Astrocyte (in vitro differentiated cells and primary cell): ENCODE measurements at regions not wholly inside any gene's neighbourhood (a gene's known extent, or its start where the extent isn't known, plus 50 kb on each side); places are given as distances from the start of the nearest gene placed in this dataset.
"Not testable (repeated sequence)": the region's sequence is repeated elsewhere in the genome, so short reads cannot be mapped to it uniquely, and the experiment has no call there.

ENCODE experiments used
- DNase-seq: peaks from one replicate; pipeline ENCODE4 v3.0.0-alpha.2; 2010; ENCODE audit warnings: low read depth
- FAIRE-seq: peaks from 2 replicates; lab custom pipeline; 2011; peaks lifted over from hg19 to GRCh38; lab: Jason Lieb, UNC
- H2AFZ ChIP-seq: 2 replicates; pipeline ENCODE4 v1.6.0; 2012; ENCODE audit warnings: low read depth, low read length, inconsistent platforms
- H3K27ac ChIP-seq: 2 replicates; pipeline ENCODE4 v1.5.1; 2011; ENCODE audit warnings: low read depth, low read length, inconsistent platforms
- H3K27me3 ChIP-seq: 2 replicates; pipeline ENCODE4 v1.6.0; 2011; ENCODE audit warnings: low read length, inconsistent platforms; ENCODE audit not compliant: insufficient read depth
- H3K36me3 ChIP-seq: 2 replicates; pipeline ENCODE4 v1.5.1; 2011; ENCODE audit warnings: low read length, inconsistent platforms; ENCODE audit not compliant: insufficient read depth
- H3K4me1 ChIP-seq: 2 replicates; pipeline ENCODE4 v1.5.1; 2011; ENCODE audit warnings: low read length, inconsistent platforms; ENCODE audit not compliant: insufficient read depth
- H3K4me2 ChIP-seq: 2 replicates; pipeline ENCODE4 v1.6.0; 2012; ENCODE audit warnings: low read length, inconsistent platforms
- H3K4me3 ChIP-seq: 2 replicates; pipeline ENCODE4 v1.5.1; 2011; ENCODE audit warnings: low read depth, mild to moderate bottlenecking, low read length, inconsistent platforms; ENCODE audit not compliant: insufficient read depth
- H3K79me2 ChIP-seq: 2 replicates; pipeline ENCODE4 v1.6.0; 2012; ENCODE audit warnings: mild to moderate bottlenecking, low read length, inconsistent platforms; ENCODE audit not compliant: insufficient read depth
- H3K9ac ChIP-seq: 2 replicates; pipeline ENCODE4 v1.6.0; 2012; ENCODE audit warnings: mild to moderate bottlenecking, low read length, inconsistent platforms
- H3K9me3 ChIP-seq: 2 replicates; pipeline ENCODE4 v1.5.1; 2012; ENCODE audit warnings: low read depth, mild to moderate bottlenecking, low read length, inconsistent platforms; ENCODE audit not compliant: insufficient read depth
- H4K20me1 ChIP-seq: 2 replicates; pipeline ENCODE4 v1.6.0; 2012; ENCODE audit warnings: low read length, inconsistent platforms; ENCODE audit not compliant: insufficient read depth
- H3K27ac Mint-ChIP-seq: one replicate; pipeline ENCODE4 v1.8.0; 2021; ENCODE audit warnings: mild to moderate bottlenecking, mixed read lengths; ENCODE audit not compliant: unreplicated experiment
- H3K27me3 Mint-ChIP-seq: one replicate; pipeline ENCODE4 v1.8.0; 2021; ENCODE audit warnings: low read depth, mixed read lengths; ENCODE audit not compliant: unreplicated experiment
- H3K36me3 Mint-ChIP-seq: one replicate; pipeline ENCODE4 v1.8.0; 2021; ENCODE audit warnings: low read depth, mixed read lengths; ENCODE audit not compliant: unreplicated experiment
- H3K4me1 Mint-ChIP-seq: one replicate; pipeline ENCODE4 v1.8.0; 2021; ENCODE audit warnings: low read depth, mixed read lengths; ENCODE audit not compliant: unreplicated experiment
- H3K4me3 Mint-ChIP-seq: one replicate; pipeline ENCODE4 v1.8.0; 2021; ENCODE audit warnings: mild to moderate bottlenecking, moderate library complexity, mixed read lengths; ENCODE audit not compliant: unreplicated experiment
- H3K9me3 Mint-ChIP-seq: one replicate; pipeline ENCODE4 v1.8.0; 2021; ENCODE audit warnings: mild to moderate bottlenecking, mixed read lengths; ENCODE audit not compliant: unreplicated experiment
- CTCF ChIP-seq: IDR thresholded peaks from 2 replicates; pipeline ENCODE4 v1.5.1; 2011; ENCODE audit warnings: low read depth, mild to moderate bottlenecking, inconsistent platforms, low read length, moderate library complexity; ENCODE audit not compliant: insufficient read depth
- EZH2 ChIP-seq: IDR thresholded peaks from 2 replicates; pipeline ENCODE4 v1.6.1; 2012; ENCODE audit warnings: mild to moderate bottlenecking, low read length, inconsistent platforms; ENCODE audit not compliant: insufficient read depth

GRCh38 chr7:114148779-114149178, 230.0 kb upstream of the PPP1R3A start:
- H3K4me1 ChIP-seq, result no peaks in the 10 kb centered on the region
- Mint-ChIP-seq H3K9me3 (no peaks in the 10 kb centered on the region), H3K27ac (no peak overlapping the region), H3K4me1 (no peaks in the 10 kb centered on the region), H3K36me3 (no peaks in the 10 kb centered on the region), H3K27me3 (no peaks in the 10 kb centered on the region), H3K4me3 (no peak overlapping the region)
- H3K4me3 ChIP-seq, result no peak overlapping the region
- no peaks in the 10 kb centered on the region for H4K20me1 ChIP-seq
- no peak overlapping the region for H2AFZ ChIP-seq
- FAIRE-seq (no peak), DNase-seq (no peak)
- no peaks in the 10 kb centered on the region for H3K79me2 ChIP-seq
- no peak overlapping the region for H3K4me2 ChIP-seq
- no peak overlapping the region for H3K27ac ChIP-seq
- no peak overlapping the region for H3K9ac ChIP-seq
- H3K9me3 ChIP-seq, result no peaks in the 10 kb centered on the region
- H3K36me3 ChIP-seq, result no peaks in the 10 kb centered on the region
- H3K27me3 ChIP-seq, result no peaks in the 10 kb centered on the region
- TF ChIP-seq EZH2 (no peak), CTCF (no peak)

GRCh38 chr7:114141415-114141814, 222.6 kb upstream of the PPP1R3A start:
- H3K4me3 Mint-ChIP-seq, result no peak overlapping the region
- no peak overlapping the region for H3K27ac Mint-ChIP-seq
- H3K9me3 Mint-ChIP-seq, result no peaks in the 10 kb centered on the region
- no peak overlapping the region for H3K4me3 ChIP-seq
- H3K27ac ChIP-seq, result no peak overlapping the region
- H4K20me1 ChIP-seq, result no peaks in the 10 kb centered on the region
- H3K9me3 ChIP-seq, result no peaks in the 10 kb centered on the region
- no peak overlapping the region for H3K4me2 ChIP-seq
- H3K27me3 ChIP-seq, result no peaks in the 10 kb centered on the region
- H3K27me3 Mint-ChIP-seq, result no peaks in the 10 kb centered on the region
- DNase-seq, result no peak
- no peak for FAIRE-seq
- no peaks in the 10 kb centered on the region for H3K4me1 ChIP-seq
- no peaks in the 10 kb centered on the region for H3K36me3 ChIP-seq
- no peak overlapping the region for H3K9ac ChIP-seq
- H3K36me3 Mint-ChIP-seq, result no peaks in the 10 kb centered on the region
- no peak for TF ChIP-seq CTCF
- TF ChIP-seq EZH2, result no peak
- no peaks in the 10 kb centered on the region for H3K79me2 ChIP-seq
- H2AFZ ChIP-seq, result no peak overlapping the region
- H3K4me1 Mint-ChIP-seq, result peaks cover 1% of the 10 kb centered on the region

GRCh38 chr7:114140561-114140960, 221.8 kb upstream of the PPP1R3A start:
- Mint-ChIP-seq H3K27ac (no peak overlapping the region), H3K4me3 (no peak overlapping the region), H3K9me3 (no peaks in the 10 kb centered on the region), H3K4me1 (peaks cover 1% of the 10 kb centered on the region), H3K36me3 (no peaks in the 10 kb centered on the region), H3K27me3 (no peaks in the 10 kb centered on the region)
- no peak overlapping the region for H3K4me2 ChIP-seq
- FAIRE-seq, result no peak
- no peak for TF ChIP-seq EZH2
- no peak for TF ChIP-seq CTCF
- no peak overlapping the region for H3K9ac ChIP-seq
- no peak for DNase-seq
- H3K36me3 ChIP-seq, result no peaks in the 10 kb centered on the region
- no peaks in the 10 kb centered on the region for H3K4me1 ChIP-seq
- H3K27me3 ChIP-seq, result no peaks in the 10 kb centered on the region
- H2AFZ ChIP-seq, result no peak overlapping the region
- no peaks in the 10 kb centered on the region for H3K9me3 ChIP-seq
- H3K4me3 ChIP-seq, result no peak overlapping the region
- no peaks in the 10 kb centered on the region for H4K20me1 ChIP-seq
- H3K79me2 ChIP-seq, result no peaks in the 10 kb centered on the region
- H3K27ac ChIP-seq, result no peak overlapping the region

GRCh38 chr7:114139690-114140089, 220.9 kb upstream of the PPP1R3A start:
- not testable (repeated sequence) for H3K4me1 Mint-ChIP-seq, H3K9ac ChIP-seq, H3K79me2 ChIP-seq, H3K27ac ChIP-seq, DNase-seq, H3K4me3 Mint-ChIP-seq, H3K27me3 ChIP-seq, H4K20me1 ChIP-seq, H3K27ac Mint-ChIP-seq, H3K4me2 ChIP-seq, H2AFZ ChIP-seq, FAIRE-seq, H3K9me3 ChIP-seq, H3K27me3 Mint-ChIP-seq, H3K36me3 ChIP-seq, H3K4me3 ChIP-seq, H3K36me3 Mint-ChIP-seq, H3K4me1 ChIP-seq, H3K9me3 Mint-ChIP-seq
